A549 (cell line): ENCODE measurements at regions not wholly inside any gene's neighbourhood (a gene's known extent, or its start where the extent isn't known, plus 50 kb on each side); places are given as distances from the start of the nearest gene placed in this dataset.

Experiments used
- BHLHE40 ChIP-seq: IDR thresholded peaks from 2 replicates; pipeline ENCODE4 v1.6.1; 2012; ENCODE audit warnings: low read depth, low read length, inconsistent platforms
- CEBPB ChIP-seq, 2 experiments: fragments of >200 bp in 1 of 2; sonication (Bioruptor Twin) in 1 of 2; formaldehyde crosslinking in 1 of 2; IDR thresholded peaks; 2 replicates each; pipeline ENCODE4 v1.6.1; 2012 to 2016
- EP300 ChIP-seq, 2 experiments: fragments of >200 bp; sonication (Bioruptor Twin); formaldehyde crosslinking; IDR thresholded peaks; 2 replicates in 1 of 2; 3 replicates in 1 of 2; pipeline ENCODE4 v1.6.1; 2016 to 2017
- ESRRA ChIP-seq: fragments of 150-350 bp; IDR thresholded peaks from 2 replicates; pipeline ENCODE4 v1.6.1; 2014; ENCODE audit warnings: mild to moderate bottlenecking, low read length, borderline replicate concordance
- KDM1A ChIP-seq: fragments of 200-600 bp; sonication (generic); IDR thresholded peaks from 2 replicates; pipeline ENCODE4 v1.6.1; 2016; ENCODE audit warnings: low read depth, mild to moderate bottlenecking
- MYC ChIP-seq: IDR thresholded peaks from 2 replicates; pipeline ENCODE4 v1.6.1; 2012; ENCODE audit warnings: mild to moderate bottlenecking, inconsistent platforms, low read length, improper control_type of control experiment, borderline replicate concordance
- NFE2L2 ChIP-seq: fragments of 150-350 bp; conservative IDR thresholded peaks from 2 replicates; pipeline ENCODE4 v1.6.1; 2014; ENCODE audit warnings: low read length
- SMC3 ChIP-seq: fragments of >200 bp; sonication (Bioruptor Twin); formaldehyde crosslinking; IDR thresholded peaks from 3 replicates; pipeline ENCODE4 v1.6.1; 2018; ENCODE audit warnings: inconsistent platforms
- ZFP36 ChIP-seq: fragments of 450-650 bp; IDR thresholded peaks from 2 replicates; pipeline ENCODE4 v1.6.1; 2014; ENCODE audit warnings: borderline replicate concordance; ENCODE audit not compliant: partially characterized antibody
- TF ChIP-seq, protein P1 (sequence below): fragments of 450-650 bp; IDR thresholded peaks from 2 replicates; pipeline ENCODE4 v1.6.1; 2014; ENCODE audit warnings: antibody characterized with exemption
- TF ChIP-seq, protein P2 (sequence below): fragments of >200 bp; sonication (Bioruptor Twin); formaldehyde crosslinking; IDR thresholded peaks from 3 replicates; pipeline ENCODE4 v1.5.1; 2016
- TF ChIP-seq, protein P3 (sequence below): fragments of 200-600 bp; sonication (generic); IDR thresholded peaks from 2 replicates; pipeline ENCODE4 v1.6.1; 2016; ENCODE audit warnings: antibody characterized with exemption, mild to moderate bottlenecking, moderate library complexity
- TF ChIP-seq, protein P4 (sequence below): IDR thresholded peaks from 2 replicates; pipeline ENCODE4 v1.6.1; 2012
- TF ChIP-seq, protein P5 (sequence below): IDR thresholded peaks from 2 replicates; pipeline ENCODE4 v1.6.1; 2012

DNA sequence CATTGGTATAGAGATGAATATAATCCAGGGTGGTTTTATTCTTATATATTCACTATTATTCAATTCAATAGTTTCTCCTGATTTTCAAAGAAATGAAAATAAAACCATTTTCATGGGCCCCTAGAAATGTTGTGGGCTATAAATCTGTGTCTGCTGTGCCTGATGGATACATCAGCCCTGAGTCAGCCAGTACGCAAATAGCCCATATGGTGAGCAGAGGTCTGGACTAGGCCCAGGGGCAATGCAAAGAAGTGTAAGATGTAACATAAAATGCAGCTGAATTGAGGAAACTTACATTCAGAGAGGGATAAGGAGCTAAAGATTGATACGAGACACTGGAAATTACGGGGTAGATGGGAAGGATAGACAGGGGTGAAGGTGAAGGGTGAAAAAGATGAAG, 122.5 kb downstream of the MAIP1 start:
- TF ChIP-seq ESRRA = no peak
- TF ChIP-seq BHLHE40 = no peak
- TF ChIP-seq, protein P1, sequence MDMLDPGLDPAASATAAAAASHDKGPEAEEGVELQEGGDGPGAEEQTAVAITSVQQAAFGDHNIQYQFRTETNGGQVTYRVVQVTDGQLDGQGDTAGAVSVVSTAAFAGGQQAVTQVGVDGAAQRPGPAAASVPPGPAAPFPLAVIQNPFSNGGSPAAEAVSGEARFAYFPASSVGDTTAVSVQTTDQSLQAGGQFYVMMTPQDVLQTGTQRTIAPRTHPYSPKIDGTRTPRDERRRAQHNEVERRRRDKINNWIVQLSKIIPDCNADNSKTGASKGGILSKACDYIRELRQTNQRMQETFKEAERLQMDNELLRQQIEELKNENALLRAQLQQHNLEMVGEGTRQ = no peak
- no peak for TF ChIP-seq SMC3
- no peak for TF ChIP-seq NFE2L2
- TF ChIP-seq, protein P2, sequence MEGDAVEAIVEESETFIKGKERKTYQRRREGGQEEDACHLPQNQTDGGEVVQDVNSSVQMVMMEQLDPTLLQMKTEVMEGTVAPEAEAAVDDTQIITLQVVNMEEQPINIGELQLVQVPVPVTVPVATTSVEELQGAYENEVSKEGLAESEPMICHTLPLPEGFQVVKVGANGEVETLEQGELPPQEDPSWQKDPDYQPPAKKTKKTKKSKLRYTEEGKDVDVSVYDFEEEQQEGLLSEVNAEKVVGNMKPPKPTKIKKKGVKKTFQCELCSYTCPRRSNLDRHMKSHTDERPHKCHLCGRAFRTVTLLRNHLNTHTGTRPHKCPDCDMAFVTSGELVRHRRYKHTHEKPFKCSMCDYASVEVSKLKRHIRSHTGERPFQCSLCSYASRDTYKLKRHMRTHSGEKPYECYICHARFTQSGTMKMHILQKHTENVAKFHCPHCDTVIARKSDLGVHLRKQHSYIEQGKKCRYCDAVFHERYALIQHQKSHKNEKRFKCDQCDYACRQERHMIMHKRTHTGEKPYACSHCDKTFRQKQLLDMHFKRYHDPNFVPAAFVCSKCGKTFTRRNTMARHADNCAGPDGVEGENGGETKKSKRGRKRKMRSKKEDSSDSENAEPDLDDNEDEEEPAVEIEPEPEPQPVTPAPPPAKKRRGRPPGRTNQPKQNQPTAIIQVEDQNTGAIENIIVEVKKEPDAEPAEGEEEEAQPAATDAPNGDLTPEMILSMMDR = no peak
- TF ChIP-seq, protein P3, sequence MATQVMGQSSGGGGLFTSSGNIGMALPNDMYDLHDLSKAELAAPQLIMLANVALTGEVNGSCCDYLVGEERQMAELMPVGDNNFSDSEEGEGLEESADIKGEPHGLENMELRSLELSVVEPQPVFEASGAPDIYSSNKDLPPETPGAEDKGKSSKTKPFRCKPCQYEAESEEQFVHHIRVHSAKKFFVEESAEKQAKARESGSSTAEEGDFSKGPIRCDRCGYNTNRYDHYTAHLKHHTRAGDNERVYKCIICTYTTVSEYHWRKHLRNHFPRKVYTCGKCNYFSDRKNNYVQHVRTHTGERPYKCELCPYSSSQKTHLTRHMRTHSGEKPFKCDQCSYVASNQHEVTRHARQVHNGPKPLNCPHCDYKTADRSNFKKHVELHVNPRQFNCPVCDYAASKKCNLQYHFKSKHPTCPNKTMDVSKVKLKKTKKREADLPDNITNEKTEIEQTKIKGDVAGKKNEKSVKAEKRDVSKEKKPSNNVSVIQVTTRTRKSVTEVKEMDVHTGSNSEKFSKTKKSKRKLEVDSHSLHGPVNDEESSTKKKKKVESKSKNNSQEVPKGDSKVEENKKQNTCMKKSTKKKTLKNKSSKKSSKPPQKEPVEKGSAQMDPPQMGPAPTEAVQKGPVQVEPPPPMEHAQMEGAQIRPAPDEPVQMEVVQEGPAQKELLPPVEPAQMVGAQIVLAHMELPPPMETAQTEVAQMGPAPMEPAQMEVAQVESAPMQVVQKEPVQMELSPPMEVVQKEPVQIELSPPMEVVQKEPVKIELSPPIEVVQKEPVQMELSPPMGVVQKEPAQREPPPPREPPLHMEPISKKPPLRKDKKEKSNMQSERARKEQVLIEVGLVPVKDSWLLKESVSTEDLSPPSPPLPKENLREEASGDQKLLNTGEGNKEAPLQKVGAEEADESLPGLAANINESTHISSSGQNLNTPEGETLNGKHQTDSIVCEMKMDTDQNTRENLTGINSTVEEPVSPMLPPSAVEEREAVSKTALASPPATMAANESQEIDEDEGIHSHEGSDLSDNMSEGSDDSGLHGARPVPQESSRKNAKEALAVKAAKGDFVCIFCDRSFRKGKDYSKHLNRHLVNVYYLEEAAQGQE = no peak
- TF ChIP-seq KDM1A = no peak
- no peak for TF ChIP-seq ZFP36
- TF ChIP-seq, protein P4, sequence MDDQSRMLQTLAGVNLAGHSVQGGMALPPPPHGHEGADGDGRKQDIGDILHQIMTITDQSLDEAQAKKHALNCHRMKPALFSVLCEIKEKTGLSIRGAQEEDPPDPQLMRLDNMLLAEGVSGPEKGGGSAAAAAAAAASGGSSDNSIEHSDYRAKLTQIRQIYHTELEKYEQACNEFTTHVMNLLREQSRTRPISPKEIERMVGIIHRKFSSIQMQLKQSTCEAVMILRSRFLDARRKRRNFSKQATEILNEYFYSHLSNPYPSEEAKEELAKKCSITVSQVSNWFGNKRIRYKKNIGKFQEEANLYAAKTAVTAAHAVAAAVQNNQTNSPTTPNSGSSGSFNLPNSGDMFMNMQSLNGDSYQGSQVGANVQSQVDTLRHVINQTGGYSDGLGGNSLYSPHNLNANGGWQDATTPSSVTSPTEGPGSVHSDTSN = no peak
- TF ChIP-seq, protein P5, sequence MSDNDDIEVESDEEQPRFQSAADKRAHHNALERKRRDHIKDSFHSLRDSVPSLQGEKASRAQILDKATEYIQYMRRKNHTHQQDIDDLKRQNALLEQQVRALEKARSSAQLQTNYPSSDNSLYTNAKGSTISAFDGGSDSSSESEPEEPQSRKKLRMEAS = no peak
- TF ChIP-seq MYC = no peak
- no peak for TF ChIP-seq CEBPB (IDR thresholded peaks at IDR 0.05)
- TF ChIP-seq EP300 (IDR thresholded peaks at IDR 0.05) = no peak
